IMR-90 (cell line): ENCODE measurements at regions not wholly inside any gene's neighbourhood (a gene's known extent, or its start where the extent isn't known, plus 50 kb on each side); places are given as distances from the start of the nearest gene placed in this dataset.
"Not testable (repeated sequence)": the region's sequence is repeated elsewhere in the genome, so short reads cannot be mapped to it uniquely, and the experiment has no call there.

Experiments used
- ATAC-seq: fragments of 200-7000 bp; cut with Tn5 transposase; 2 replicates; pipeline ENCODE4 v1.9.1; 2020; ENCODE audit warnings: low read depth, mild to moderate bottlenecking, moderate library complexity
- BruUV-seq: library from RNA; stranded (reverse); fragments of 400-500 nt; replicated peaks from 2 replicates; lab custom pipeline; 2021; lab: Mats Ljungman, UMichigan
- CTCF ChIA-PET: fragments of 300-600 bp; formaldehyde crosslinking; extraction: SDS; loops from one replicate; lab custom pipeline; 2021; ENCODE audit warnings: antibody characterized with exemption; lab: Yijun Ruan, JAX
- POLR2A ChIA-PET: fragments of 300-600 bp; sonication (Branson Sonifier 250); formaldehyde crosslinking; loops from one replicate; lab custom pipeline; 2022; ENCODE audit warnings: antibody characterized with exemption; ENCODE audit not compliant: unreplicated experiment; lab: Charles Lee
- DNase-seq: peaks from one replicate; pipeline ENCODE4 v3.0.0; 2013
- H2AFZ ChIP-seq: replicated peaks from 2 replicates; pipeline ENCODE3; 2013; ENCODE audit warnings: low read length, mild to moderate bottlenecking; ENCODE audit not compliant: poor library complexity
- H2AK5ac ChIP-seq: 2 replicates; pipeline ENCODE4 v1.6.1; 2013; ENCODE audit warnings: low read depth, low read length, inconsistent platforms
- H2AK9ac ChIP-seq: replicated peaks from 2 replicates; pipeline ENCODE3; 2013; ENCODE audit warnings: mild to moderate bottlenecking, low read depth, low read length, moderate library complexity; ENCODE audit not compliant: poor library complexity
- H2BK120ac ChIP-seq: 2 replicates; pipeline ENCODE4 v1.6.1; 2013; ENCODE audit warnings: low read depth, low read length, inconsistent platforms
- H2BK15ac ChIP-seq: 3 replicates; pipeline ENCODE4 v1.6.1; 2013; ENCODE audit warnings: low read depth, low read length, inconsistent platforms
- H2BK20ac ChIP-seq: 2 replicates; pipeline ENCODE4 v1.6.1; 2013; ENCODE audit warnings: low read depth, mild to moderate bottlenecking, inconsistent platforms, low read length, moderate library complexity
- H2BK5ac ChIP-seq: 2 replicates; pipeline ENCODE4 v1.6.1; 2013; ENCODE audit warnings: mild to moderate bottlenecking, low read depth, low read length, inconsistent platforms; ENCODE audit not compliant: poor library complexity, severe bottlenecking
- H3K14ac ChIP-seq: replicated peaks from 2 replicates; pipeline ENCODE4 v1.6.1; 2013; ENCODE audit warnings: low read depth, low read length, inconsistent platforms
- H3K18ac ChIP-seq: 2 replicates; pipeline ENCODE4 v1.6.1; 2013; ENCODE audit warnings: low read depth, low read length, control low read depth
- H3K23ac ChIP-seq: 2 replicates; pipeline ENCODE4 v1.6.1; 2013; ENCODE audit warnings: low read depth, low read length, inconsistent platforms
- H3K27ac ChIP-seq: 2 replicates; pipeline ENCODE4 v1.5.1; 2013; ENCODE audit warnings: mild to moderate bottlenecking, control low read depth, low read length; ENCODE audit not compliant: insufficient read depth
- H3K27me3 ChIP-seq: 2 replicates; pipeline ENCODE4 v1.6.1; 2013; ENCODE audit warnings: low read length; ENCODE audit not compliant: control insufficient read depth, insufficient read depth
- H3K36me3 ChIP-seq: 2 replicates; pipeline ENCODE4 v1.6.1; 2013; ENCODE audit warnings: low read length, mixed read lengths; ENCODE audit not compliant: control insufficient read depth, insufficient read depth
- H3K4ac ChIP-seq: 2 replicates; pipeline ENCODE4 v1.6.1; 2013; ENCODE audit warnings: low read depth, low read length, inconsistent platforms
- H3K4me1 ChIP-seq: 2 replicates; pipeline ENCODE4 v1.6.1; 2013; ENCODE audit warnings: low read length, mixed read lengths; ENCODE audit not compliant: control insufficient read depth, insufficient read depth
- H3K4me2 ChIP-seq: 2 replicates; pipeline ENCODE4 v1.6.1; 2013; ENCODE audit warnings: low read depth, mild to moderate bottlenecking, control low read depth, low read length, moderate library complexity
- H3K4me3 ChIP-seq: 2 replicates; pipeline ENCODE4 v1.5.1; 2013; ENCODE audit warnings: low read depth, mild to moderate bottlenecking, control low read depth, low read length, moderate library complexity; ENCODE audit not compliant: insufficient read depth
- H3K56ac ChIP-seq: 2 replicates; pipeline ENCODE4 v1.6.1; 2013; ENCODE audit warnings: low read length, inconsistent platforms; ENCODE audit not compliant: insufficient read depth; ENCODE audit errors: extremely low read depth
- H3K79me1 ChIP-seq, 2 experiments: 2 replicates each; pipeline ENCODE4 v1.6.1; 2013; ENCODE audit warnings: low read length in 2 of 2, inconsistent platforms in 1 of 2, low read depth in 1 of 2
- H3K9ac ChIP-seq: 2 replicates; pipeline ENCODE4 v1.6.1; 2013; ENCODE audit warnings: low read depth, low read length, control low read depth
- H3K9me1 ChIP-seq: 2 replicates; pipeline ENCODE4 v1.6.1; 2013; ENCODE audit warnings: low read length, inconsistent platforms; ENCODE audit not compliant: insufficient read depth
- H3K9me3 ChIP-seq: 2 replicates; pipeline ENCODE4 v1.6.1; 2013; ENCODE audit warnings: low read length; ENCODE audit not compliant: control insufficient read depth, insufficient read depth
- H4K20me1 ChIP-seq: 2 replicates; pipeline ENCODE4 v1.6.1; 2013; ENCODE audit warnings: low read length, inconsistent platforms; ENCODE audit not compliant: insufficient read depth
- H4K5ac ChIP-seq: 2 replicates; pipeline ENCODE4 v1.6.1; 2013; ENCODE audit warnings: mild to moderate bottlenecking, low read depth, low read length, control low read depth
- H4K8ac ChIP-seq, 2 experiments: 2 replicates each; pipeline ENCODE4 v1.6.1; 2013; ENCODE audit warnings: low read depth in 2 of 2, low read length in 2 of 2, control low read depth in 1 of 2, inconsistent platforms in 1 of 2
- H4K91ac ChIP-seq: 2 replicates; pipeline ENCODE4 v1.6.1; 2013; ENCODE audit warnings: low read depth, low read length, inconsistent platforms; ENCODE audit not compliant: insufficient read depth
- WGBS, 2 experiments: methylation state at CpG; one replicate each; pipeline versions ENCODE4 v1.1.5 to v1.1.7; 2013; ENCODE audit warnings: missing lambda C conversion rate in 2 of 2; ENCODE audit not compliant: insufficient read length in 1 of 2; ENCODE audit errors: extremely low coverage in 2 of 2; 5-methylcytosine and 5-hydroxymethylcytosine counted together
- dilution Hi-C: fragments of 300-500 bp; cut with HindIII; formaldehyde crosslinking; loops from one replicate; pipeline ENCODE4 v1.14.3; 2018; ENCODE audit warnings: low sequenced_read_pairs; ENCODE audit not compliant: unreplicated experiment
- in situ Hi-C: fragments of 300-500 bp; cut with MboI; formaldehyde crosslinking; loops from 3 replicates; pipeline ENCODE4 v1.14.3; 2019; ENCODE audit warnings: low sequenced_read_pairs, inconsistent platforms, mixed read lengths
- intact Hi-C: fragments of 100-400 bp; cut with micrococcal nuclease; formaldehyde crosslinking; loops from 2 replicates; pipeline ENCODE4 v1.10.0; 2022

DNA sequence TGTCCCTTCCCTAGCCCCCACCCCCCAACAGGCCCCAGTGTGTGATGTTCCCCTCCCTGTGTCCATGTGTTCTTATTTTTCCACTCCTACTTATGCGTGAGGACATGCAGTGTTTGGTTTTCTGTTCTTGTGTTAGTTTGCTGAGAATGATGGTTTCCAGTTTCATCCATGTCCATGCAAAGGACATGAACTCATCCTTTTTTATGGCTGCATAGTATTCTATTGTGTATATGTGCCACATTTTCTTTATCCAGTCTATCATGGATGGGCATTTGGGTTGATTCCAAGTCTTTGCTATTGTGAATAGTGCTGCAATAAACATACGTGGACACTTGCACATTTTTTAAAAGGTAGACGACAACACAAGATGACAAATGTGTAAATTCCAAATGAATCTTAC is 192.5 kb upstream of the SAMSN1 start:
- H3K23ac ChIP-seq, H2AK9ac ChIP-seq, intact Hi-C loops, CTCF ChIA-PET, ATAC-seq, H3K79me1 ChIP-seq, H3K9ac ChIP-seq, BruUV-seq, in situ Hi-C loops, H3K14ac ChIP-seq, dilution Hi-C loops, H3K9me1 ChIP-seq, H2BK15ac ChIP-seq, H2BK120ac ChIP-seq, H3K27me3 ChIP-seq, H3K27ac ChIP-seq, H2BK20ac ChIP-seq, H4K20me1 ChIP-seq, H3K36me3 ChIP-seq, H3K4me1 ChIP-seq, H2AFZ ChIP-seq, H2BK5ac ChIP-seq, H4K8ac ChIP-seq, H2AK5ac ChIP-seq, H3K9me3 ChIP-seq, DNase-seq, H3K4me2 ChIP-seq, POLR2A ChIA-PET, H3K18ac ChIP-seq, H3K4ac ChIP-seq, H3K56ac ChIP-seq, H3K4me3 ChIP-seq, H4K91ac ChIP-seq, H4K5ac ChIP-seq: not testable (repeated sequence)
- no CpG with 5 or more reads among the region's 3 CpGs for WGBS, 2 experiments
